ENCODE measurements at regions not wholly inside any gene's neighbourhood (a gene's known extent, or its start where the extent isn't known, plus 50 kb on each side); places are given as distances from the start of the nearest gene placed in this dataset.
"Not testable (repeated sequence)": the region's sequence is repeated elsewhere in the genome, so short reads cannot be mapped to it uniquely, and the experiment has no call there.

GRCh38 chr10:29879862-29880261 lies 179.5 kb downstream of the JCAD start:
- no peak for DNase-seq

DNA sequence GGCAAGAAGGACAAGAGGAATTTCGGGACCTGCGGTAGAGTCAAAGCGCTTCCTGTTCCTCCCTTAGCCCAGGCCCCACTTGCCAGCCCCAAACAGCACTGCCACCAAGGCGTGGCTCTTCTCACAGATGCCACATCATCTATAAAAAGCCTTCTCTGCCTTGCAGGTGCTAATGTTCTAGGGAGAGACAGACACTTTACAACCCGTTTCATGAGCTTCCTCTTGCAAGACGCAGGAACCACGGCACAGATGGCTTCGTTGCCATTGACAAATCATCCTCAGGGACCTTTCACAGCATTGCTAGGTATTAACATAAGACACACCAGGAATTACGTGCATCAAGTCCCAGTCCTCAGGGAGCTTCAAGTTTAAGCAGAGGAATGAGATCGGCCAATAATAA lies 180.9 kb downstream of the JCAD start:
- no peak for DNase-seq

GRCh38 chr10:29877793-29878491 lies 181.4 kb downstream of the JCAD start:
- no peak for DNase-seq

- no peak for DNase-seq
These were observed 183.3 kb downstream of the JCAD start for GRCh38 chr10:29876008-29876555.

DNA sequence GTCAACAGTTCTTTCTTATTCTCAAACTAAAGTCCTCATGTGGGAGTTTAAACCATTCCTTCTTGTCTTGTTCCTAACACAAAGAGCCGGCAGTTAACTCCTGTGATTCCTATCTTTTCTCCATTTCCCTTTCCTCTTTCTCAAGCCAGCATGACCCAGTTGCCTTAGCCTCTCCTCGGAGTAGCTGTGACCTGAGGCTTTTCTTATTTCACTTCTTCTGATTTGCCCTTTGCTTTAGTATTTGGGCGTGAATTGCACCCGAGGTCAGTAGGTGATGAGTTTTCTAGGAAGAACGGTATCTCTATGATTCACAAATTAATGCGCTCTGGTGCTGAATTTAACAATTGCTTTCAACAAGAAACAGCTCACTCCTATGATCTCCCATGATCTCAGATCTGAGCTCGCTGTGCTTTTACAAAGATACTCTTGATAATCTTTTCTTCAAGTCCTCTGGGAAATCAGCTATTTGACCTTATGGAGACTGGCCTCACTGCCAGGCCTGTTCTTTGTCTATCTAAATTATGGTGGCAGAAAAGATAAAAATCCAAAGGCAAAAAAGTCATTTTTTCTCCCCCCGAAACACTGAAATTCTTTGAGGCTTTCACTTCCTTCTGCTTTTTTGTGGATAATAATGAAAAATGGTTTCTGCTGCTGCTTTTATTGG lies 184.6 kb downstream of the JCAD start:
- DNase-seq = no peak

DNA sequence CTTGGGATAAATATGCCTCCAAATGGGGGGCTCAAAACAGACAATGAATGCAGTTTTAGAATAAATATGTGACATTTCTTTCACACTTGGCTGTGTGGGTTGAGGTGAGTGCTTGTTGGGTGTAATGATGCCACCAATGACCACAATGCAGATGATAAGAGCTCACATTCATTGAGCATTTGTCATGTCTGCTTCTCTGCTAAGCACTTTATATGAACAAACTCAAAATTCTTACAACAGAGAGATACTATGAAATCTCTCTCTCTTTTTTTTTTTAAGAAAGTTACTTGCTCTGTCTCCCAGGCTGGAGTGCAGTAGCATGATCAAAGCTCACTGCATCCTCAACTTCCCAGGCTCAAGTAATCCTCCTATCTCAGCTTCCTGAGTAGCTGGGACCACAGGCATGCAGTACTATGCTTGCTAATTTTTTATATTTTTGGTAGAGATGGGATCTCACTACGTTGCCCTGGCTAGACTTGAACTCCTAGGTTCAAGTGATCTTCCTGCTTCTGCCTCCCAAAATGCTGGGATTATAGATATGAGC lies 185.4 kb downstream of the JCAD start:
- no peak for DNase-seq

- no peak for DNase-seq
These were observed 188.8 kb downstream of the JCAD start for GRCh38 chr10:29870522-29871044.

GRCh38 chr10:29869593-29869992 lies 189.8 kb downstream of the JCAD start:
- DNase-seq = no peak

DNA sequence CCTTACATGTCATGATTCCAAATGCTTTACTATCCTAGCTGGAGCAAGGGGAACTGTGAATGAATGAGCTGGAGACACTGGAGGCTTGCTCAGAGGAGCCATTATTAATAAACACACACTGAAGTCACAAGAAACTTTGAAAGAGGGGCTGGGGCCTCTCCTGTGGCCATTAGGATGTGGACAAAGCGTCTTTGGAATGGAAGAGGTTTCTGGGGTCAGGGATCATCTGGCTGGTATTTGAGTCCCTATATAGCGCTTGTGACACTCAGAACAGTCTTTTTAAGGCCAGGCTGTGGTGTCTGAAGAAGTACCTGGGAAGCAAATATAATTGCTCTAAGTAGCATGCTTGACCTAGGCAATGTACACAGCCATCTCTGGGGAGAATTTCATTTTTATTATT lies 193.0 kb downstream of the JCAD start:
- DNase-seq = no peak

GRCh38 chr10:29865700-29866355 lies 193.6 kb downstream of the JCAD start:
- no peak for DNase-seq

- peak; percentile 71 for DNase-seq
These were observed 196.3 kb downstream of the JCAD start for GRCh38 chr10:29862923-29863614.

DNA sequence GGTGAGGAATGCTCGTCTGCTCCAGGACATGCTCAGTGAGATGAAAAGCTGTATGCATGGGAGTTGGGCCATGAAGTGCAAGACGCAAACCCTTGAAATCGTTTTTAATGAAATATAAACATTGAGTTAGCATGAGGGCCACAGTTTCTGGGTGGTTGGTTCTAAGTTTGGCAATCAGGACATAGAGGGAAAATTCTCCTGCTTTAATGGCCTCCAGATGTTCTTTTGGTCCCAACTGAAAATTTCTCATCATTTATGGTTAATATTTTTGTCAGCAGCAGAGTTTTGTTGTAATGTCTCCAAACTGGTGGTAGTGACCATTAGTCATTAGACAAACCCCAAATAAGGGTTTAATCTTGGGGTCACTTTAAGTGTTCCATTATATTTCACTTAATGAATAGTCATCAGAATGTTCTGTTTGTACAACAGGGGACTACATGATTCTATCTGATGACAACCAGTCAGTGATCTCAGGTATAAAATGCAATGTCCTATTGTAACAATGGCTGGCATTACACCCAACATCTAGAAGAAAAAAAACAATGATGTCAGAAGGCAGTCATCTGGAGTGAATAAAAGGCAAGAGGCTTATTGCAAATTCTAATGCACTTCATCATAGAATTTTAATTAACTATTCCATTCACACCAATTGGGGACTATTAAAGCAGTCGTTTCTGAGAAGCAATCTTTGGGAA lies 197.4 kb downstream of the JCAD start:
- peak; percentile 26 for DNase-seq

- not testable (repeated sequence) for DNase-seq
These were observed 198.2 kb downstream of the JCAD start for GRCh38 chr10:29861231-29861630.

DNA sequence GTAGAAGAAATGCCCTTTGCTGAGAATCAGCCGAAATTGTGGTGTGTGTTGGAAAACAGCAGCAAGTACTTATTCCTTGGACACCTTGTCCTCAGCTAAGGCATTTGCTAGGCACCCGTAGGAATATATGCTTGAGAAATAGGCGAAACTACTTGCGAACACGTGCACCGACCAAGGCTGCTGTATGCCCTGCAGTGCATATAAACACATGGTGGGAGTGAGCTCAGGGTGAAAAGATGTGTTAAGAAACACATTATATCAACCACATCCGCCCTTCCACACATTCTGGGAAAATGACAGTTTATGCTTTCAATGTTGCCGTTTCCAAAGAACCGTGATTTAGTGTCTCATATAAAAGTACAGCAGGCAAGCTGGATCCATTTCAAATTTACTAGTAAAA lies 199.2 kb downstream of the JCAD start:
- DNase-seq = peak; percentile 74

DNA sequence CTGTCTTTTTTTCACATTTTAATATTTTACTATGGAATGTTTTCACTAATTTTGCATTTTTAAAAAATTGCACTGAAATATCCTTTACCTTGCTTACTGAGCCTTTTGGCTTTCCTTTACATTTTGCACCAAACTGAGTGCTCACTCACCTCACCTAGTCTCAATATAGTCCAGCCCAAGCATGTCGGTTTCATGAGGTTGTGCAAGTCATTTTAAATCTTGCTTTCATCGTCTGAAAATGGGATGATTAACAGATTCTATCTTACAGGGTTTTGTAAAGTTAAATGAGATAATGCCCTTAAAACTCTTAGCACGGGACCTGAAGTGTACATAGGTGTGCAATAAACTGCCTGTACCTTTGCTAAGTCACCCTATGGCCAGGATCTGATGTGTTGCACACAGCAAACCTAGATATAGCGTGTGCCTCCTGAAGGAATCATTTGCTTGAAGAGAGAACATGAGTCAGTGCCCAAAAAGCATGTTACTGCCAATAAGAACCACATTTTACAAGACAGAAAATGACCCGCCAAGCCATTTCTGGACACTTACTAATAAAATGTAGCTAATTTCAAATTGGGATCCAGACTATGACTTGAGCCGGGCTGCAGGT lies 199.8 kb downstream of the JCAD start:
- DNase-seq = peak; percentile 34

- DNase-seq = no peak
These were observed 200.6 kb downstream of the JCAD start for GRCh38 chr10:29858702-29859267.

DNA sequence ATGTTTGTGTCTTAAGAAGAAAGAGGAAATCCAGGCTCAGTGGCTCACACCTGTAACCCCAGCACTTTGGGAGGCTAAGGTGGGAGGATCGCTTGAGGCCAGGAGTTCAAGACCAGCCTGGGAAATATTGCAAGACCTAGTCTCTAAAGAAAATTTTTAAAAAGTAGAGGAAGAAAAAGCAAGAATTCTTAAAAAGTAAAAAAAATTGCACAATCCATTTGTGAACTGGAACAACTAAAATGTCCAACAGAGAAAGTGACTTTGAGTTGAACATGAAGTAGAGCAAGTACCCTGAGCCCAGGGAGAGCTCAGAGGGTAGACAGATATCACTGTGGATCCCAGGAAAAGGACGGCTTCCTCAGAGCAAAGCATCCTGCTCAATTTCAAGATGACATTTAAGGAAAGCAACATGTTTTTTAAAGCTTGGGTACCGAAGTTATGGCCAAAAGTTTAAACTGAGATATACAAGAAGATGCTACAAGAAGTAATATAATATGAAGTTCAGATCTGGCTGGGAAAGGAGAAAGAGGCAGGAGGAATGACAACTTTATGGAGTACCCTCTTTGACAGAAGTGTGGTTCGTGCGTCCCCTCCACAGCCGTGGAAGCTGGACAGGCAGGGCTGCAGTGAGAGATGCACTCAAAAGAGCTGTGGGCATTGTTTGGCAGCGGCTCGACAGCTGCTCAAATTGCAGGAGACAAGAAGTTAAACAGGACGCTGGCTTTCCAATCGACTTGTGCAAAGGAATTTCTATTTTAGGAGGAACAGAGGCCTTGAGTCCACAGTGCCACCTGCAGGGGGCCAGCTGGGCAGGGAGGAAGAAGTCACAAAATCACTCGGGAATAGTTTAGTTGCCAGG lies 201.3 kb downstream of the JCAD start:
- peak; percentile 71 for DNase-seq

- DNase-seq = no peak
These were observed 203.1 kb downstream of the JCAD start for GRCh38 chr10:29856295-29856694.

GRCh38 chr10:29853913-29854312 lies 205.5 kb downstream of the JCAD start:
- no peak for DNase-seq

DNA sequence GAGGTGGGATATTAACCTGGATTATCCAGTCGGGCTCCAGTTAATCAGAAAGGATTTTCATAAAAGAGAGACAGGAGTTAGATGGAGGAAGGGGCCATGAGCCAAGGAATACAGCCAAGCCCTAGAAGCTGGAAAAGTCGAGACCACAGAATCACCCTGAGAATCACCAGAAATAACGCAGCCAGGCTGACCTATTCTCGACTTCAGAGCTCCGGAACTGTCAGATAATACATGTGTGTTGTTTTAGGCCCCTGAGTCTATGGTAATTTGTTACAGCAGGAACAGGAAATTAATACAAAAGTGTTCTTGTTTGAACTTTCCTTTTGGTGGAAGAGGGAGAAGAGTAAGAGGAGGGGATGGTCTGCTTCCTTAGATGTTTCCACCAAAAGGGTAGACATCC lies 208.1 kb downstream of the JCAD start:
- DNase-seq = no peak
